HCT116 (cell line): ENCODE measurements at regions not wholly inside any gene's neighbourhood (a gene's known extent, or its start where the extent isn't known, plus 50 kb on each side); places are given as distances from the start of the nearest gene placed in this dataset.

Source experiments
- ATAC-seq: fragments of 200-7000 bp; cut with Tn5 transposase; 2 replicates; pipeline ENCODE4 v1.9.1; 2020; ENCODE audit warnings: mild to moderate bottlenecking, moderate library complexity
- BruUV-seq: library from RNA; stranded (reverse); fragments of 400-500 nt; replicated peaks from 2 replicates; lab custom pipeline; 2021; lab: Mats Ljungman, UMichigan
- CTCF ChIA-PET: fragments of 300-600 bp; sonication (Branson Sonifier 250); formaldehyde crosslinking; loops from one replicate; lab custom pipeline; 2021; ENCODE audit warnings: antibody characterized with exemption; lab: Charles Lee
- POLR2A ChIA-PET: fragments of 300-600, 350-600 bp; sonication (Branson Sonifier 250); formaldehyde crosslinking; loops from one replicate; lab custom pipeline; 2021; ENCODE audit warnings: antibody characterized with exemption; lab: Charles Lee
- RAD21 ChIA-PET, 2 experiments: fragments of 300-600 bp; sonication (Branson Sonifier 250); formaldehyde crosslinking; loops; one replicate each; lab custom pipeline; 2023; ENCODE audit warnings: low total read pairs in 2 of 2; ENCODE audit not compliant: uncharacterized antibody in 2 of 2, unreplicated experiment in 2 of 2, low non-redundant PET in 1 of 2; lab: Charles Lee
- DNase-seq: peaks from one replicate; pipeline ENCODE4 v3.0.0-alpha.2; 2010; ENCODE audit warnings: low read depth, low spot score
- H2AFZ ChIP-seq: fragments of 200-600 bp; shearing (Covaris generic), sonication (generic); 2 replicates; pipeline ENCODE4 v1.6.1; 2017; ENCODE audit warnings: low read depth, mixed run types, mixed read lengths, antibody characterized with exemption, low read length; ENCODE audit not compliant: poor library complexity, severe bottlenecking
- H3K27ac ChIP-seq: 2 replicates; pipeline ENCODE4 v1.5.1; 2012; ENCODE audit warnings: low read depth, low read length
- H3K27me3 ChIP-seq: fragments of 200-600 bp; sonication (generic); 2 replicates; pipeline ENCODE4 v1.6.1; 2016; ENCODE audit warnings: mixed run types, low read length, mixed read lengths; ENCODE audit not compliant: insufficient read depth
- H3K36me3 ChIP-seq, 2 experiments: fragments of 200-500 bp in 1 of 2; fragments of 200-600 bp in 1 of 2; sonication (Bioruptor generic) in 1 of 2; sonication (generic) in 1 of 2; 2 replicates each; pipeline versions ENCODE4 v1.5.1 to v1.6.1; 2014 to 2016; ENCODE audit warnings: low read length in 2 of 2, inconsistent platforms in 1 of 2, mixed read lengths in 1 of 2, mixed run types in 1 of 2; ENCODE audit not compliant: insufficient read depth in 2 of 2, control insufficient read depth in 1 of 2
- H3K4me1 ChIP-seq, 2 experiments: fragments of 200-600 bp in 1 of 2; sonication (generic) in 1 of 2; 2 replicates each; pipeline versions ENCODE4 v1.5.1 to v1.6.1; 2012 to 2017; ENCODE audit warnings: low read length in 2 of 2, inconsistent platforms in 1 of 2, mild to moderate bottlenecking in 1 of 2, mixed read lengths in 1 of 2, mixed run types in 1 of 2, moderate library complexity in 1 of 2; ENCODE audit not compliant: insufficient read depth in 2 of 2, control insufficient read depth in 1 of 2
- H3K4me2 ChIP-seq: fragments of 200-600 bp; sonication (generic); 2 replicates; pipeline ENCODE4 v1.6.1; 2017; ENCODE audit warnings: mixed run types, low read length, mixed read lengths
- H3K4me3 ChIP-seq, 2 experiments: fragments of 200-600 bp in 1 of 2; sonication (generic) in 1 of 2; replicated peaks in 1 of 2; 2 replicates each; pipeline ENCODE4 v1.5.1; 2011 to 2016; ENCODE audit warnings: low read length in 2 of 2, control low read depth in 1 of 2, low read depth in 1 of 2, mild to moderate bottlenecking in 1 of 2, mixed read lengths in 1 of 2, mixed run types in 1 of 2
- H3K79me2 ChIP-seq: fragments of 200-600 bp; sonication (generic); 2 replicates; pipeline ENCODE4 v1.6.1; 2017; ENCODE audit warnings: mild to moderate bottlenecking, mixed run types, low read length, moderate library complexity, mixed read lengths; ENCODE audit not compliant: insufficient read depth
- H3K9ac ChIP-seq: fragments of 200-600 bp; sonication (generic); 2 replicates; pipeline ENCODE4 v1.6.1; 2016; ENCODE audit warnings: low read length, mixed read lengths
- H3K9me2 ChIP-seq: fragments of 200-600 bp; sonication (generic), shearing (Covaris generic); 2 replicates; pipeline ENCODE4 v1.6.1; 2017; ENCODE audit warnings: mixed run types, mild to moderate bottlenecking, moderate library complexity; ENCODE audit not compliant: insufficient read depth
- H3K9me3 ChIP-seq, 2 experiments: fragments of 200-500 bp in 1 of 2; fragments of 200-600 bp in 1 of 2; sonication (Bioruptor generic) in 1 of 2; sonication (generic) in 1 of 2; 2 replicates each; pipeline ENCODE4 v1.6.1; 2014 to 2017; ENCODE audit warnings: low read length in 2 of 2, mixed read lengths in 2 of 2, inconsistent platforms in 1 of 2, low read depth in 1 of 2, mild to moderate bottlenecking in 1 of 2, mixed run types in 1 of 2, moderate library complexity in 1 of 2; ENCODE audit not compliant: control insufficient read depth in 1 of 2, insufficient read depth in 1 of 2
- H4K20me1 ChIP-seq: fragments of 200-600 bp; sonication (generic), shearing (Covaris generic); 2 replicates; pipeline ENCODE4 v1.6.1; 2017; ENCODE audit warnings: mixed run types, mild to moderate bottlenecking, moderate library complexity; ENCODE audit not compliant: insufficient read depth
- ATF3 ChIP-seq: IDR thresholded peaks from 2 replicates; pipeline ENCODE4 v1.6.1; 2012
- EGR1 ChIP-seq: IDR thresholded peaks from 2 replicates; pipeline ENCODE4 v1.6.1; 2012; ENCODE audit warnings: low read depth
- JUND ChIP-seq: IDR thresholded peaks from 2 replicates; pipeline ENCODE4 v1.6.1; 2012
- RAD21 ChIP-seq: IDR thresholded peaks from 2 replicates; pipeline ENCODE4 v1.6.1; 2012; ENCODE audit warnings: low read depth, mild to moderate bottlenecking
- intact Hi-C: fragments of 100-400 bp; cut with micrococcal nuclease; formaldehyde crosslinking; loops from 2 replicates; pipeline ENCODE4 v1.10.0; 2022
- TF ChIP-seq, protein P1 (sequence below): IDR thresholded peaks from 2 replicates; pipeline ENCODE4 v1.6.1; 2011; ENCODE audit warnings: mild to moderate bottlenecking, low read length, moderate library complexity; ENCODE audit not compliant: insufficient replicate concordance; ENCODE audit errors: extremely low read depth

DNA sequence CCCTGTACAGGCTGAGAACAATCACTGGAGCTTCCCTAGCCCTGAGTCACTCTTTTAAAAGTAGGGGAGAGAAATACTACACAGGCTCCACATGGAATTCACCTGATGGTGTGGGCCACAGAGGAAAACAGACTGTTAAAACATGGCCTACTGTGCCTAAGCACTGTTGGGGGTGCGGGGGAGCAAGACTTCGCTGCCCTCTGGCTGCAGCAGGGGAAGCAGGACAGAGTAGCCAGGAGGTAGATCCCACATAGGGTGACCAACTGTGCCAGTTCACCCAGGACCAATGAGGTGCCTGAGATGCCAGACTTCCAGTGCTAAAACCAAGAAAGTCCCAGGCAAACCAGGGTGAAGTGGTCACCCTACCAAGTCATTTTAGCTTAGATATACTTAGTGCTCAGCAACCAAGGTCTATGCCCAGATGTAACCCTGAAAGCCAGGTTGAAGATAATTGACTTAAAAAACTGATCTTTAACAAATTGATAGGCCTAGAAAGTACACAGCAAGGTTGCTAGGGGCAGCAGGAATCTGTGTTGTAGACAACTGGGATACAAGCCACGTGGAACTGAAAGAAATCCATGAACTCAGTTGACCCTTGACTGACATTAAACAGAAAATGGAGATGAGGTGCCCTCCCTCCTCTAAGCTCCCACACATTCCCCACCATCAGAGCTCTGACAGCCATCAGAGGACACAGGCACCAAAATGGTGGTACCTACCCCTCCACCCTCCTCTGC is 344.2 kb upstream of the PPP2R3A start:
- Histone ChIP-seq H3K27ac (no peak overlapping the region), H2AFZ (no peak overlapping the region), H4K20me1 (no peaks in the 10 kb centered on the region), H3K4me2 (no peak overlapping the region), H3K9ac (no peak overlapping the region), H3K4me1 (no peaks in the 10 kb centered on the region), H3K27me3 (peaks cover 7% of the 10 kb centered on the region), H3K9me3 (no peaks in the 10 kb centered on the region), H3K36me3 (no peaks in the 10 kb centered on the region), H3K9me2 (no peaks in the 10 kb centered on the region), H3K4me3 (no peak overlapping the region), H3K79me2 (no peaks in the 10 kb centered on the region)
- no peak for ATAC-seq
- POLR2A ChIA-PET, result no interaction called here
- CTCF ChIA-PET, result no interaction called here
- intact Hi-C loops, result no loop called here
- no TSS peak for BruUV-seq
- TF ChIP-seq EGR1 (no peak), RAD21 (0 out of 2 replicates have a peak, but pooled peaks have one; percentile 7)
- RAD21 ChIA-PET, result no interaction called here
- DNase-seq, result no peak

GRCh38 chr3:135622215-135622614 is 343.3 kb upstream of the PPP2R3A start:
- POLR2A ChIA-PET, result no interaction called here

More at GRCh38 chr3:135622215-135622614, 343.3 kb upstream of the PPP2R3A start:
- Histone ChIP-seq H3K4me1 (no peaks in the 10 kb centered on the region), H3K9me3 (no peaks in the 10 kb centered on the region), H4K20me1 (no peaks in the 10 kb centered on the region), H3K36me3 (no peaks in the 10 kb centered on the region), H3K9me2 (no peaks in the 10 kb centered on the region), H3K79me2 (no peaks in the 10 kb centered on the region), H3K27ac (no peak overlapping the region), H3K4me3 (no peak overlapping the region), H3K27me3 (peaks cover 9% of the 10 kb centered on the region), H3K4me2 (no peak overlapping the region), H3K9ac (no peak overlapping the region), H2AFZ (no peak overlapping the region)
- DNase-seq (no peak), ATAC-seq (no peak)
- no TSS peak for BruUV-seq
- no peak for TF ChIP-seq JUND
- TF ChIP-seq ATF3, result no peak
- TF ChIP-seq, protein P1, sequence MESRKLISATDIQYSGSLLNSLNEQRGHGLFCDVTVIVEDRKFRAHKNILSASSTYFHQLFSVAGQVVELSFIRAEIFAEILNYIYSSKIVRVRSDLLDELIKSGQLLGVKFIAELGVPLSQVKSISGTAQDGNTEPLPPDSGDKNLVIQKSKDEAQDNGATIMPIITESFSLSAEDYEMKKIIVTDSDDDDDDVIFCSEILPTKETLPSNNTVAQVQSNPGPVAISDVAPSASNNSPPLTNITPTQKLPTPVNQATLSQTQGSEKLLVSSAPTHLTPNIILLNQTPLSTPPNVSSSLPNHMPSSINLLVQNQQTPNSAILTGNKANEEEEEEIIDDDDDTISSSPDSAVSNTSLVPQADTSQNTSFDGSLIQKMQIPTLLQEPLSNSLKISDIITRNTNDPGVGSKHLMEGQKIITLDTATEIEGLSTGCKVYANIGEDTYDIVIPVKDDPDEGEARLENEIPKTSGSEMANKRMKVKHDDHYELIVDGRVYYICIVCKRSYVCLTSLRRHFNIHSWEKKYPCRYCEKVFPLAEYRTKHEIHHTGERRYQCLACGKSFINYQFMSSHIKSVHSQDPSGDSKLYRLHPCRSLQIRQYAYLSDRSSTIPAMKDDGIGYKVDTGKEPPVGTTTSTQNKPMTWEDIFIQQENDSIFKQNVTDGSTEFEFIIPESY, result no peak
- ChIA-PET CTCF (no interaction called here), RAD21 (no interaction called here)
- intact Hi-C loops, result no loop called here
